ENCODE measurements at regions not wholly inside any gene's neighbourhood (a gene's known extent, or its start where the extent isn't known, plus 50 kb on each side); places are given as distances from the start of the nearest gene placed in this dataset.

DNA sequence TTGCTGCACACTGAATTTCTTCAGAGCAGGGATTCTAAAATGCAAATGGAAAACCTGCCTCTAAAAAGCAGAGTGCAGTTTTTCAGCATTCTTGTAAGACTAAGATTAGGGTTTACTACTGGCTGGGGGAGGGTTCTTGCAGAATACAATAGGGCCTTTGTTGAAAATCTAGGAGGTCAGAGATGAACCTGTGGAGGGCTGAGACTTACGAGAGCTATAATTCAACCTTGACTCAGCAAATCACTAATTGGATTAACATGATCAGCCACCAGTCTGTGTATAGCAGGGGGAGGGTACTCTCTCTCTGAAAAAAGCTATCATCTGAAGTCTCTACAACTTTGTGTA is 92.6 kb upstream of the HIF1A start:
- TF ChIP-seq POLR2AphosphoS5 (IDR thresholded peaks at IDR 0.05) = no peak
- no peak for TF ChIP-seq POLR2A (IDR thresholded peaks at IDR 0.05)
- no peak for TF ChIP-seq CTCF (IDR thresholded peaks at IDR 0.05)

All from sigmoid colon (tissue), 4 donors.